ENCODE measurements at regions not wholly inside any gene's neighbourhood (a gene's known extent, or its start where the extent isn't known, plus 50 kb on each side); places are given as distances from the start of the nearest gene placed in this dataset.

- ChIA-PET CTCF (no interaction called here), POLR2A (ENCODE audit: low non-redundant PET) (no interaction called here)
- Histone ChIP-seq H3K36me3 (ENCODE audit: insufficient read depth, low read length, poor library complexity, severe bottlenecking) (no peaks in the 10 kb centered on the region), H3K9me3 (ENCODE audit: low read depth, low read length, poor library complexity, severe bottlenecking) (no peaks in the 10 kb centered on the region), H3K27ac (ENCODE audit: low read depth, low read length, poor library complexity, severe bottlenecking) (no peak overlapping the region), H3K4me1 (ENCODE audit: insufficient read depth, low read length, poor library complexity, severe bottlenecking) (no peaks in the 10 kb centered on the region), H3K4me3 (ENCODE audit: low read depth, low read length, poor library complexity, severe bottlenecking) (no peak overlapping the region), H3K27me3 (replicated peaks; ENCODE audit: insufficient read depth, low read depth, low read length, poor library complexity) (no peaks in the 10 kb centered on the region)
- intact Hi-C loops (cut with micrococcal nuclease; ENCODE audit: unreplicated experiment) = no loop called here
- TF ChIP-seq EZH2 (IDR thresholded peaks at IDR 0.05; ENCODE audit: borderline replicate concordance, low read depth, low read length, poor library complexity, severe bottlenecking) (no peak), CTCF (conservative IDR thresholded peaks at IDR 0.05; ENCODE audit: low read depth, low read length) (no peak)
- DNase-seq (ENCODE audit: low spot score) = no peak
- no TSS peak for BruUV-seq (replicated peaks)
These were observed 1238.0 kb upstream of the NUDT12 start for GRCh38 chr5:104800440-104801048.

- CTCF ChIA-PET = no interaction called here
- Histone ChIP-seq H3K4me3 (ENCODE audit: low read depth, low read length, poor library complexity, severe bottlenecking) (no peak overlapping the region), H3K27ac (ENCODE audit: low read depth, low read length, poor library complexity, severe bottlenecking) (no peak overlapping the region), H3K27me3 (replicated peaks; ENCODE audit: insufficient read depth, low read depth, low read length, poor library complexity) (no peaks in the 10 kb centered on the region), H3K4me1 (ENCODE audit: insufficient read depth, low read length, poor library complexity, severe bottlenecking) (no peaks in the 10 kb centered on the region), H3K9me3 (ENCODE audit: low read depth, low read length, poor library complexity, severe bottlenecking) (no peaks in the 10 kb centered on the region), H3K36me3 (ENCODE audit: insufficient read depth, low read length, poor library complexity, severe bottlenecking) (no peaks in the 10 kb centered on the region)
- TF ChIP-seq CTCF (conservative IDR thresholded peaks at IDR 0.05; ENCODE audit: low read depth, low read length) (no peak), EZH2 (IDR thresholded peaks at IDR 0.05; ENCODE audit: borderline replicate concordance, low read depth, low read length, poor library complexity, severe bottlenecking) (no peak)
- no TSS peak for BruUV-seq (replicated peaks)
- DNase-seq (ENCODE audit: low spot score) = no peak
- intact Hi-C loops (cut with micrococcal nuclease; ENCODE audit: unreplicated experiment) = no loop called here
- POLR2A ChIA-PET (ENCODE audit: low non-redundant PET) = no interaction called here
These were observed 1231.1 kb upstream of the NUDT12 start for GRCh38 chr5:104793755-104794080.

- H3K27ac ChIP-seq (ENCODE audit: low read depth, low read length, poor library complexity, severe bottlenecking) = no peak overlapping the region
- ChIA-PET CTCF (no interaction called here), POLR2A (ENCODE audit: low non-redundant PET) (no interaction called here)
- TF ChIP-seq EZH2 (IDR thresholded peaks at IDR 0.05; ENCODE audit: borderline replicate concordance, low read depth, low read length, poor library complexity, severe bottlenecking) (no peak), CTCF (conservative IDR thresholded peaks at IDR 0.05; ENCODE audit: low read depth, low read length) (no peak)
- H3K9me3 ChIP-seq (ENCODE audit: low read depth, low read length, poor library complexity, severe bottlenecking) = no peaks in the 10 kb centered on the region
- no peaks in the 10 kb centered on the region for H3K27me3 ChIP-seq (replicated peaks; ENCODE audit: insufficient read depth, low read depth, low read length, poor library complexity)
- BruUV-seq (replicated peaks) = no TSS peak
- intact Hi-C loops (cut with micrococcal nuclease; ENCODE audit: unreplicated experiment) = no loop called here
- no peaks in the 10 kb centered on the region for H3K4me1 ChIP-seq (ENCODE audit: insufficient read depth, low read length, poor library complexity, severe bottlenecking)
- H3K36me3 ChIP-seq (ENCODE audit: insufficient read depth, low read length, poor library complexity, severe bottlenecking) = no peaks in the 10 kb centered on the region
- DNase-seq (ENCODE audit: low spot score) = no peak
- H3K4me3 ChIP-seq (ENCODE audit: low read depth, low read length, poor library complexity, severe bottlenecking) = no peak overlapping the region
These were observed 1230.6 kb upstream of the NUDT12 start for GRCh38 chr5:104793031-104793754.

Measured in A673 (cell line).